GM19328 (cell line): ENCODE measurements at regions not wholly inside any gene's neighbourhood (a gene's known extent, or its start where the extent isn't known, plus 50 kb on each side); places are given as distances from the start of the nearest gene placed in this dataset.
"Not testable (repeated sequence)": the region's sequence is repeated elsewhere in the genome, so short reads cannot be mapped to it uniquely, and the experiment has no call there.

Source experiments
- ATAC-seq: cut with Tn5 transposase; IDR thresholded peaks from one replicate; pipeline ENCODE4 v1.9.1; 2021; ENCODE audit warnings: mild to moderate bottlenecking, moderate library complexity; ENCODE audit not compliant: unreplicated experiment

DNA sequence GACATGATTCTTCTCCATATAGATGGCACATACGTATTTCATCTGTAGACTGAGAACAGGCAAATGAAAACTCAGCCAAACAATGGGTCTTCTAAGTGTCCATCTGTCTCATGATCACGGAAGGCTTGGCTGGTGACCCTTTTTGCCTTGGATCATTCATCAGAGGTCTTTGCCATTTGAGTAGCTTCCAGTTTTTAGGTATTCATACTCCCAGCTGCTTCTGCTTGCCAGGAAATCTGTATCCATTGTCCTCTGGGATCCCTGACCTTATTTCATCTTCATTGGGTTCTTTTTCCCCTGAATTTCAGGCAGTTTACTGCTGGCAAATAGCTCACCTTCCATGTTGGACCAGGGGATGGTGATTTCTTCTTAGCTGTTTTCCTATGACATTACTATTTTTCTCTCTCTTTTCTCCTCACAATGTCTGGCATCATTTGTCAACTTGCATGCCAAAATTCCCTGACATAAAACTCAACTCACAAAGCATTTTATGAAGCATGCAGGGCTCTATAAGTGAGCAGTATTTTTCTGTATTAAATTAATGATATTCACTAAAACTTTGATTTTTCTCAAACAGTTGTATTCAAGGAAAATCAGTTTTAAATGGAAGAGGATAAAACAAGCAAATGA, 241.2 kb downstream of the DNAJB9 start:
- no peak for ATAC-seq

- ATAC-seq = no peak
Measured at GRCh38 chr7:108813251-108814014, 243.8 kb downstream of the DNAJB9 start.

DNA sequence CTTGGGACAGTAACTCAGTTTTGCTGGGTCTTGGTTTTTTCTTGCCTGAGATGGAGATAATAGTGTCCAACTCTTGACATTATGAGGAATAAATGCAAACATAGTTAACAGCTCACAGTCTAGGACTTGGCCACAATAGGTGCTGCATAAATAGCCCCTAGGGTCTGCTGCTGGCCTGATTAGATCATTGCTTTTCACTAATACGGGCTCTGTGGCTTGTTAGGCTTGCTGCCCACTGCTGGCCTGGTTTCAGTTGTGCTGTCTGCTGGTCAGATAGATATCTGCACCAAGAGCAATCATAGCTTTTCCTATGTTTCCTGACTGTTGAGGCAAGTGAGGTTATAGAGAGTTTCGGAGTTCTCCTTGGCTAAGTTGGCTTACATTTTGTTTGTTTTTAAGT, 246.1 kb downstream of the DNAJB9 start:
- ATAC-seq = no peak

DNA sequence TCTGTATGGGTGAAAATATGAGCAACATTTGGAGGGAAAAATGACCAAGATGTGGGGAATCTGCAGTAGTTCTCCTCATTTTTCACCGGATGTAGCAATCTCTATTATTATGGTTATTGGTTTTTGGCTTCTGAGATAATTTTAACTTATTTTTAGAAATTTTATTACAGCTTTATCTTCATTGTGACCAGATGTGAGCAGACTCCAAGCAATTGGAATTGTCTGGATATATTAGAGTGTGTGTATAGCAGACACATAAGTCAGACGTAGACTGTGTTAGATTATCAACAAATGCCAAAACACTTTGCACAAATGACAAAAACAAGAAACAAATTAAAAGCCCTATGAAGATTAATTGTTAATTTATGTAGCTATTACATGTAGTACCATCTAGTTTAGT, 249.1 kb downstream of the DNAJB9 start:
- ATAC-seq = no peak

- no peak for ATAC-seq
Measured at GRCh38 chr7:108824840-108825580, 255.3 kb downstream of the DNAJB9 start.

DNA sequence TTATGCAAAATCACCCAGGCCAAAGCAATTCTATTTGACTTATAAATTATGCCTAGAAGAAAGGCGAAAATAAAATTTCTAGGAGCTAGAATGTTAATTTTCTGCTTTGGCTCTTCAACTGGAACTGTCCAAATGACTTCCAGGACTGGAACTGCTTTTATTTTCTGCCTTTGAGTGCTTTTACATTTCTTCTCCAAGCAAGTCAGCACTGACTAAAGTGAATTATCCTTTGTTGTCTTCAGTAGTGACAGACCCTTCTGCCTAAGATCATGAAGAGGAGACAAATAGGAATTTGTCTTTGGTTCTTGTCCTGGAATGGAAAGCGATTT, 255.9 kb downstream of the DNAJB9 start:
- ATAC-seq = no peak

DNA sequence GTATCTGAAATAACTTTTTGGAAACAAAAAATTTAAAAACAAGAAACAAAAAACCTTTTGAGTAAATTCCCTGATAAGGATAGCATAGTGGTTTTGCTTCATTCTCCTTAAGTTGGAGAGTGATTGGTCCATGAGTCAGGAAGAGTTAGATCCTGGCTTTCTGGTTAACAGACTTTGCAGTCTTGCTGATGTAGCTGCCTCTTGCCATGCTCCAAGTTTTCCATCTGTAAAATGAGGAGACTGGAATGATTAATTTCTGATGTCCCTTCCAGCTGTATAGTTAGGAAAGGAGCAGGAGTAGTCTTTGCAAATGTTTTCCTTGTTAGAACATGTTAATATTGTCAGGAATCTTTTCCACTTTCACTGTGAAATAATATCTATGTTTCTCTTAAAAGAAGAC, 266.6 kb downstream of the DNAJB9 start:
- ATAC-seq = no peak

DNA sequence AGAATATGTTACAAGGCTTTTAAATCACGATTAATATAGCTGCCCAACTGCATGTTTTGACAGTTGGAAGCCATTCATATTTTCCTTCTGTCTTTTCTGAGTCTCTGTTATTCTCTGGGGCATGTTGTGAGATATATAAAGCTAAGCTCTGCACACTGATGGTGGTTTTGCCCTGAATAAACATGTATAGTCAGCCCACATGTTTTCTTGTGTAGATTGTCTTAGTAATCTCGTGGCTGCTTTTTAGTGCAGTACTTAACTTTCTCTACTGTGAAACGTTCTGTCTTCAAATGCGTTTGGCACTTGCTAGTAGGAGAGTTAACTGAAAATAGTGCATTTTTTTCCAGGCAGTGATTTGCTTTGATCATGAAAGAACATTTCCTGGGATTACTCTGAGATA, 268.5 kb downstream of the DNAJB9 start:
- no peak for ATAC-seq

DNA sequence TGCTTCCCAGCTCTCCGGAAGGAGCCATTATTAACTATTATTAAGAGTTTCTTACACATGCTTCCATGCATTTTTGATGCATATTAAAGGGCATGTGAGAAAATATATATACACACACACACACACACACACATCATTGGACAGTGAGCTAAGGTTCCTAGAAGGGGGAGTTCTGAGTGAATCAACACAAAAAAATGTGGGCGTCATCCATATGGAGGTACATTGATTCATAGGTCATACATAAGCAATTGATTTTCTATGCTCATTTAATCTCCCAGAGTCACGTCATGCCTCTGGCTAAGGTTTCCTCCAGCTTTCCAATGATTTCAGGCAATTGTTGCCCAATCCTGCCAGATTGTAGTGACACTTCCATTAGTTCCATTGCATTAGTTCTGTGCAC, 269.4 kb downstream of the DNAJB9 start:
- no peak for ATAC-seq

DNA sequence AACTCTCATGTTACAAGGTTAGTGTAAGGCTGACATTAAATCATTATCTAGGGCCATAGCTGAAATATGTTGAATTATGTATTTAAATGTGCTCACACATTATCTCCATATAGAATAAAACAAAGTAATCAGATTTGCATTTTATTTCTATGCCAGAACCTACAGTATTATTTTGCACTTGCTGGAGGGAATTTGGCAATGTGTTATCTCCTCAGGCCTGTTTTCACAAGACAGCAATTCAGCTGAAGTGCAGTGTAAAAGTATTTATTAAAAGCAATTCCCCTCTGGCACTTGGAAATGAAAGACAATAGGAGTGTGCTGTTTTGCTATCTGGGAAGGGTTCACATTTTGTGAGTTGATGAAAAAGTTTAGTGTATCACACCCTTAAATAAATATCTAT, 276.3 kb downstream of the DNAJB9 start:
- ATAC-seq = no peak

DNA sequence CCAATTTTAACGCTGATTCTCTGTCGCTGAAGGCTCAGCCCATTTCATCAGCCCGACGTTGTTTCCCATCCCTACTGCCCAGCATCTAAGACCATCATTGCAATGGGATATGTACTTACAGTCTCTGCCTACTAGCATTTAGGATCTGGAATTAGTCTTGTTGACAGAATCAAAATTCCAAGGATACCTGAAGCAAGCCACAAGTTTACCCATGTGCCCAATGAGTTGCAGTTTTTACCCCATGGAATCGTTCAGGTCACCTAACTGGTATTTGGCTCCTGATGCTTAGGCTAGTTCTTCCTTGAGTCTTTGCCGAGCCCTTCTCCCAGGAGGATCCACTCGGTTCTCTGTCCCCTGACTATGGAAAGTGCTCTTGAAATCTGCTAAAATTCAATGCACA, 276.8 kb downstream of the DNAJB9 start:
- ATAC-seq = no peak

DNA sequence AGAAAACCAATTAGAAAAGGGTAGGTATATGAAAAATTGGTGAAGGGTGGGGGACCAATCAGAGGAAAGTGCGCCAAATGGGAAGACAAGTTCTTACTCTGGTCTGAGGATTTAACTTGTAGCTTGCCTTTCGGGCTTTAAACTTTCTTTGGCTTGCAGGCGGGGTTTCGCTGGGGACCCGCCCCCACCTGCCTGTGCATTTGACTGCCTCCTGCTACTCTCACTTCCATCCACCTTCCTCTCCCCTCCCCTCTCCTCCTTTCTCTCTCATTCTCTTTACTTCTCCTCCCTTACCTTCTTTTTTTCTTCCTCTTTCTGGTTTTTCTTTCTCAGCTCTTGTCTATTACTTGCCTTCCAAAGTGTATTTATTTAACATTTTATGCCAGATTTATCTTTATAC, 278.8 kb downstream of the DNAJB9 start:
- no peak for ATAC-seq

- ATAC-seq = no peak
Measured at GRCh38 chr7:108860615-108861014, 290.9 kb downstream of the DNAJB9 start.

GRCh38 chr7:108861071-108861470, 291.4 kb downstream of the DNAJB9 start:
- no peak for ATAC-seq

DNA sequence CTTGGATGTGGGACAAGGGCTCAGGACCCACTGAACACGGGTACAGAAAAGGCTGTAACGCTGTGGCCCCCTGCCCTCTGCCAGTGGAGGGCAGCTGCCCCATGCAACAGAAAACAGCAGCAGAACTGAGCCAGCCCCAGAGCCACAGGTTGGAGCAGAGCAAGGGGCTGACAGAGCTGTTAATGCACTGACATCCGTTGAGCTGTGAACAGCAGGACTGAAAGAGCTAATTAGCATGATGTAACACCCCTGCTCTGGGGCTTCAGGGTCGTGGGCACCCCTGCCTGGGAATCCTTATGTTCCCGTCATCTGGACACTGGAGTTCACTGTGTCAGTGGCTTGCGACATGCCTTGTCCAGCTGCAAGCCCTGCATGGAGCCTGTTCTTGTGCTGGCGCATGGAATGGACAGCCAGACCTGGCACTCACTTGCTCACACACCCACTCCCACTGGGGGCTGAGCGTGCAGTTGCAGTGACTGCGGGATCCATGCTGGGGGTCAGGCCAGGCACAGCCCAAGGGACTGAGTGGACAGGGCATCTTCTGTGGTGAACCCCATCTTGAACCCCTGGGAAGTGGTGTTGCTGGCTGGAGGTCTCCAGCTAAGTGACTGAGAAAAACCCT, 293.7 kb downstream of the DNAJB9 start:
- no peak for ATAC-seq

DNA sequence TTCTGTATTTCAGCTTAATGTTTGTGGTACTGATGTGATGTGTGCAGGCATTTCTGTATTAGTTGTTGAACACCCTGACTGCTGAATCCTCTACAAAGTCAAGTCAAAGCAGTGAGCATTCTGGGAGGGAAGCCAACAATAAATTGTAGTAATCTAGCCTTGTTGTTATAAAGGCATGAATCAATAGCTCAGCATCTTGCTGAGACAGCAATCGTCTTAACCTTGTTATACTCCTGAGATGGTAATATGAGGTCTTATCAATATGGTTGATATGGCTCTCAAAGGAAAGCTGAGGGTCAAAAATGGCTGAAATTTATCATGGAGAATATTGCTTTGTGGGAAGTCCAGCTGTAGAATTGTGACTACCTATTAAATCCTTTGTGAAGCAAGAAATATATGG, 299.4 kb downstream of the DNAJB9 start:
- ATAC-seq = no peak

- ATAC-seq = no peak
Measured at GRCh38 chr7:108875139-108875538, 305.5 kb downstream of the DNAJB9 start.

- no peak for ATAC-seq
Measured at GRCh38 chr7:108890862-108891261, 321.2 kb downstream of the DNAJB9 start.

DNA sequence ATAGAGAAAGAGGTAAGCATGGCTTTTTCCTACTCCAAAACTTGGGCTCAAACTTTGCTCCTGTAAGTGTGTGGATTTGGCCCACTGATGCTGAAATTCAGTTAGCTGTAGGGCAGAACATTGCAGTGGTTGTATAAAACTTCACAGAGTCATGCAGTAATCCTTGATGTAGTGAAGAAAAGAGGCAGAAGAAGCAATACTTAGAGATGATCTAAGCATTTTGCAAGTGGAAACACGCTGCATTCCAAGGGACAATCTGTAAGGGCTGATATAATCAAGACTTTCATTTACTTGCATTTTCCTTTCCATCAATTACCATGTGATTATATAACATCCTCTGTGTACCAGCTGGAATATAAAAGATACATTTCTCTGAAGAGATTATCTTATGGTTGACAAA, 338.8 kb downstream of the DNAJB9 start:
- no peak for ATAC-seq

GRCh38 chr7:108911016-108911415, 341.3 kb downstream of the DNAJB9 start:
- no peak for ATAC-seq

DNA sequence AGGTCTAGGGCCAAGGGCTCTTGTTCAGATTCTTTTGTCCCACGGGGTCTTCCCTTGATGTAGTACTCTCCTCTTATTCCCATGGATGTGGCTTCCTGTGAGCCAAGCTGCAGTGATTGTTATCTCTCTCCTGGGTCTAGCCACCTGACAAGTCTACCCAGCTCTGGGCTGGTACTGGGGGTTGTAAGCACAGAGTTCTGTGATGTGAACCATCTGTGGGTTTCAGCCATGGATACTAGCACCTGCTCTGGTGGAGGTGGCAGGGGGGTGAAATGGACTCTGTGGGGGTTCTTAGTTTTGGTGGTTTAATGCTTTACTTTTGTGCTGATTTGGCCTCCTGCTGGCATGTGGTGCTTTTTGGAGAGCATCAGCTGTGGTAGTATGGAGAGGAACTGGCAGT, 350.8 kb downstream of the DNAJB9 start:
- ATAC-seq = no peak

GRCh38 chr7:108943048-108943447, 373.4 kb downstream of the DNAJB9 start:
- ATAC-seq = not testable (repeated sequence)
